GM19351 (cell line): ENCODE measurements at regions not wholly inside any gene's neighbourhood (a gene's known extent, or its start where the extent isn't known, plus 50 kb on each side); places are given as distances from the start of the nearest gene placed in this dataset.

Experiments used
- ATAC-seq: cut with Tn5 transposase; IDR thresholded peaks from one replicate; pipeline ENCODE4 v1.9.1; 2021; ENCODE audit warnings: mild to moderate bottlenecking, moderate library complexity; ENCODE audit not compliant: unreplicated experiment

DNA sequence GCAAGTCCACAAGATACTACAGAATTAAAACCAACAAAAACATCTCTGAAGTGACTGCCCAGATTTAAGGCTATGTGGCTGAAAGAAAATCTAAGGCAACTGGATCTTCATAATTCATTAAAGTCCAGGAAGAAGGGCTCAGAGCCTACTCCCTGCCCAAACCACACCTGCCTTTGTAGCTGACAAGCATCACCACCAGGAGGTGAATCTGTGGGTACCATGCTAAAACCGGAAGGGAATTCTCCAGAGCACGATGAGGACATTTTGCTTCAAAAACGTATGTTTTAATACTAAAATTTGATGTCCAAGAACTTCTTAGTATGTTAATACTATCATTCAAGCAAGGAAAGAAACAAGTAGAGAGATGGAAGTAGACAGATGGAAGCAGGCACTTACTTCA, 495.9 kb upstream of the NECTIN3 start:
- ATAC-seq: no peak

GRCh38 chr3:110576960-110577359, 494.7 kb upstream of the NECTIN3 start:
- no peak for ATAC-seq

DNA sequence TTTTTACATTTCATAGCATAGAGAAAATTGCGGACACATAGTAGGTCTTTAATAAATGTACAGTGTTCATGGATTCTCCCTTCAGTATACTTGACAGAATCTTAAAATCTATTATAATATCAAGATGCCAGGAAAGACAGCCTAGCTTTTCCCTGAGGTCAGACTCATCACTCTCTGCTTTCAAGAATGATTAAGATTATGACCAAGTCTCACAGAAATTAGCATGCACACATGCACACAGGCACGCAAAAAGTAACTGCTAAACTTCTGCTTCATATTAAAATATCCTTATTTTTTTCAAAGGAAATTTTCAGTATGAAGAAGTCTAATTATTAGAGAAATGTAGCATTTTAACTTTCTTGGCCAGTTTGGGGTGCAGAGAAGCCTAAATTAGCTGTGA, 493.8 kb upstream of the NECTIN3 start:
- ATAC-seq: no peak

GRCh38 chr3:110579840-110580550, 491.6 kb upstream of the NECTIN3 start:
- ATAC-seq: no peak

GRCh38 chr3:110583373-110583935, 488.2 kb upstream of the NECTIN3 start:
- no peak for ATAC-seq

- ATAC-seq: no peak
These were observed 482.7 kb upstream of the NECTIN3 start for GRCh38 chr3:110588906-110589305.

DNA sequence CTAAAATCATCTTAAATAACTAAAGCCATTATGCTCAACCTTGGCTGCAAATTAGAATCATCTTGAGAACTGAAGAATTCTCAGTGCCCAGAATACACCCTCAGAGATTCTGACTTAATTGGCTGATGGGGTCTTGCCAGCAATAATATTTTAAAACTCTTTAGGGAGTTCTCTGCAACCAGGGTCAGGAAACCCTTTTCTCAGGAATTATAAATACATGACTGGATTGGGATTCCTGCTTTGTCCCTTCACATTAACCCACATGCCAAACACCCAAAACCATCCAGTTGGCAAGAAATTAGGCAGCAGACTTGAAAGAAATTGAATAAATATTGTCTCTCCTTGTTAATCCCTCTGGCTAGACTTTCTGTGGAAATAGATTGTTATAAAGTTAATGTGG, 482.3 kb upstream of the NECTIN3 start:
- no peak for ATAC-seq

GRCh38 chr3:110593749-110594148, 477.9 kb upstream of the NECTIN3 start:
- ATAC-seq: no peak

- no peak for ATAC-seq
These were observed 472.6 kb upstream of the NECTIN3 start for GRCh38 chr3:110598847-110599490.

DNA sequence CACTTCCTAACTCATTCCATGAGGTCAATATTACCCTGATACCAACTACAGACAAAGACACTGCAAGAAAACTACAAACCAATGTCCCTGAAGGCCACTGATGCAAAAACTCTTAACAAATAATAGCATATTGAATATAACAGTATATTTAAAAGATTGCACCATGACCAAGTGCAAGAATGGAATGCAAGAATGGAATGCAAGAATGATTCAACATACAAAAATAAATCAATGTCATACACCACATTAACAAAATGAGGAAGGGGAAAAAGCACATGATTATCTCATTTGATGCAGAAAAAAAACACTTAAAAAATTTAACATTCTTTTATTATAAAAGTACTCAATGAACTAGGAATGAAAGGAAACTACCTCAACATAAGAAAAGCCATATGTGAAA, 463.1 kb upstream of the NECTIN3 start:
- ATAC-seq: no peak

DNA sequence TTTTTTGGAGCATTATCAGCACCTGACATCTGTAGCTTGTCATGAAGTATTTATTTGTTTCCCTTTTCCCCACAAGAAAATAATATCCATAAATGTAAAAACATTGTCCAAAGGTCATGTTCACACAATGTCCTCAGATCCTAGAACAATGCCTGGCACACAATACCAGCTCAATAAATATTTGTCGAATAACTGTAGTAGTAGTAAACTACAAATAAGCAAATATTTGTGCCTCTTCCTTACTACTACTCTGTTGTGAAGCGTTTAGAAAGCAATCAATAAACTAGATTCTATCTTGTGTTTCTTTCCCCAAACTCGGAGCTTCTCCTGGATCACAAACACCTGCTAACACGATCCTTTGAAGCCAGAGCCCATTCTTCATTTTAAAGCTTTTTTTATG, 459.6 kb upstream of the NECTIN3 start:
- ATAC-seq: no peak

- no peak for ATAC-seq
These were observed 457.4 kb upstream of the NECTIN3 start for GRCh38 chr3:110614186-110614585.

- no peak for ATAC-seq
These were observed 456.2 kb upstream of the NECTIN3 start for GRCh38 chr3:110615454-110615853.

DNA sequence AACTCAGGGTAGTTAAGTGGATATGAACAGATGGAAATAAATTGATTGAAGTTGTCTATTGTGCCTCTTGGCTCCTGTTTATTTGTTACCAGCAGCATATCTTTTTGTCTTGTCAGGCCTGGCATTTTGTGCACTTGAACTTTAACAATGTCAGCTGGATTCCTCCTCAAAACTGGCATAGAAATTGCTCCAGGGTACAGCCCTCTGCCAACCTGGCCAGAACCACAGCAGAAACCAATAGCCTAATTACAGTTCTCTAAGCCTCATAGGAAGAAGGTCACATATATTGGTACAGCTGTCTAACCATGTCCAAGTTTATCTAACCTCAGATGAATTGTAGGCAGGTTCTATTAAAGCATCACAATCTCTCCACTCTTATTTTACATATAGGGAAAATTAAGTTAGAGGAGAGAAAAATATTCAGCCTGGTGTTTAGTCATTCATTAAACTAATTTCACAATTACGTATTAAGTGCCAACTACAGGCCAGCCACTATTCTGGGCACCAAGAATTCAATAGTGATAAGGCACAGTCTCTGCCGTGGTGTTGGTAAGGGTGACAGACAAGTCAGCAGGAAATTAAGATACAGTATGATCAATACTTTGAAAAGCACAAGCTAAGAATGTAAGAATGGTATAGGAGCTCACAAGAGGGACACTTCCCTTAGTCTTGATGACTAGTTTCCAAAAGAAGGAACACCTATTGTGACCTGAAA, 452.9 kb upstream of the NECTIN3 start:
- no peak for ATAC-seq

DNA sequence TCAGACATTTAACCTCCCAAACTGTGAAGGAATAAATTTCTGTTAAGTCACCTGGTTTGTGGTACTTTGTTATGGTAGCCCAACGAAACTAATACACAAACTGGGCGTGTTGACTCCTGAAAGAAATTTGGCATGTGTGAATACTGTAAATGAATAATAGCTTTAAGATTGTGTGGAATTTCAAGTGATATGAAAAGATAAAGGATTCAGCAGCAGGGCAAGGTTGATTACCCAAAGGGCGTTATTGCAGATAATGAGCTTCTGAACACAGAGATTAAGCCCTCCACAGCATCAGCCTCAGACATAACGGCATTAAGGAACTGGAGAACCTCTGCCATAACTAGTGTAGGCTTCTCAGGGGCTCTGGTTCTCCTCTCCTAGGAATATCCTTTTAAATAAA, 451.5 kb upstream of the NECTIN3 start:
- no peak for ATAC-seq

- peak; percentile 47 for ATAC-seq
These were observed 448.0 kb upstream of the NECTIN3 start for GRCh38 chr3:110623571-110623970.

DNA sequence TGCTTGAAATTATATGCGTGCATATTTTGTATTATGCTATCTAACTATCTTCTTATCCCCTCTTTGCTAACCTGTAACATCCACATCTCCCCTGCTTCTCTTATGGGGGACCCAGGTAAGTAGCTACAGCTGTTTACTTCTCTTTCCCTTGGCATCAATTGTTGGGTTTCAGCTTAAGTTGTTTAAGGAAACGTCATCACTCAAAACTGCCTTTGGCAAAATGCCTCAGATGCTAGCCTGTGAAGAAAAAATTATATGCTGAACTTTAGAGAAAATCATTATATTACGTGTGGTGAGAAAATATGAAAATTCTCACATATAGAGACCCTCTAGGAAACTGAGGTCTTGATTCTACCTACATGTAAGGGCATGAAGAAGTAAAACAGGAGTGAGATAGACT, 447.0 kb upstream of the NECTIN3 start:
- no peak for ATAC-seq

DNA sequence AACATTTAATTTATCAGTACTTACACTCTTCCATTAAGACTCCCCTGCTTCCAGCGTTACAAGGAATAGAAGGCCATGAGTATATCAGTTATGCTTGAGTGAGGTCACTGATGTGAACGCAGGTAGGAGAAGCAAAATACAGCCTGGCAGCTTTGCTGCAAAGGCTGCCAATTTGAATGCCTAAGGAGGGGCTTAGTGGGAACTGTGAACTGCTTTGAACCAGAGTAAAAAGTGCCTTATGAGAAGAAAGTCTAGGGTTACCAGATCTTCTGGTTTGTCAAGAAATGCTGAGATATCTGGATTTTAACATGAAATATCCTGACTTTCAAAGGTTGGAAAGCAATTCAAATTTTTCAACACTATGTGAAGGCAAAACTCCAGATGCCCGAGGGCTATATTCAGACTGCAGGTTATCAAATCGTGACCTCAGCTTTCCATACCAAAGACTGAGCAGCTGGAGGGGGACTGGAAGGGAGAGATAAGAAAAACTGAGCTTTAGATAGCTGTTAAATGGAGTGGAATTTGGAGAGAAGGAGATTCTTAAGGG, 446.3 kb upstream of the NECTIN3 start:
- no peak for ATAC-seq

DNA sequence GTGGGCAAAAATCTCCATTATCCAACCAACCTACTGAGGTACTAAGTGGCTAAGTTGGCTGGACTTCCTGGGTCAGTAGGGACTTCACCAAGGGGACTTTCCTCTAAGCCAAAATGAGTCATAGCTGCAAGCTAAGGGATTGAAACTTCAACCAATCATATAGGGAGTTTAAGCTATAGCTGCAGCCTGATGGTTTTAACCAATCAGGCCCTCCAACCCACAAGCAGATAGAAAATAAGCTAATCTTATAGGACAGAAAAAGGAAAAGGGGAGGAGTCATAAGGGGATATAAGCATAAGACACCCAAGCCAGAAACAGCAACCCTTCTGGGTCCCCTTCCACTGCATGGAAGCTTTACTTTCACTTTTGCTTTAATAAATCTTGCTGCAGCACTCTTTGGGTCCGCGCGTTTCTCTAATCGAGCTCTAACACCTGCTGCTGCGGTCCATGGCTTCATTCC, 444.9 kb upstream of the NECTIN3 start:
- peak; percentile 42 for ATAC-seq

- ATAC-seq: no peak
These were observed 442.8 kb upstream of the NECTIN3 start for GRCh38 chr3:110628650-110629301.

DNA sequence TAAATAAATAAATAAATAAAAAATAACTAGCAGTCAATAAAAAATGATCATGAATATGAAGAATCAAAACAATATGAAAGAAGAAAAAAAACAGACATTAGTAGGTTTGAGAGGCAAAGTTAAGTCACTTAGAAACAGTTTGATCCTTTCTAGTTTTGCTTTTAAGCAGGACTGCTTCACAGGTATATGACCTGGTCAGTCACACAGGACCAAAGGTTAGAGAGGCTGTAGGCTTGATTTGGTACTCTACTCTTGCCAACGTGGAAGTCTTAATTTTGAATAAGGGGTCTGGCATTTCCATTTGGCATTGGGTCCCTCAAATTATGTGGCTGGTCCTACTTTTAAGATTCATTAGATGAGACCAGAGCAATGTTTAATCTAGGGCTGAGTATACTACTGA, 441.7 kb upstream of the NECTIN3 start:
- ATAC-seq: no peak
